RKO (cell line): ENCODE measurements at regions not wholly inside any gene's neighbourhood (a gene's known extent, or its start where the extent isn't known, plus 50 kb on each side); places are given as distances from the start of the nearest gene placed in this dataset.
"Not testable (repeated sequence)": the region's sequence is repeated elsewhere in the genome, so short reads cannot be mapped to it uniquely, and the experiment has no call there.

Experiments used
- DNase-seq: peaks from one replicate; pipeline ENCODE4 v3.0.0-alpha.2; 2016; ENCODE audit warnings: low spot score

- DNase-seq = not testable (repeated sequence)
Observed at GRCh38 chr2:95727420-95727819, 135.6 kb downstream of the TRIM43 start.

GRCh38 chr2:95728878-95729596, 137.2 kb downstream of the TRIM43 start:
- DNase-seq = peak; percentile 90

GRCh38 chr2:95729597-95729955, 137.8 kb downstream of the TRIM43 start:
- no peak for DNase-seq

- DNase-seq = no peak
Observed at GRCh38 chr2:95730813-95731212, 139.0 kb downstream of the TRIM43 start.

GRCh38 chr2:95734976-95735890, 143.4 kb downstream of the TRIM43 start:
- no peak for DNase-seq

- no peak for DNase-seq
Observed at GRCh38 chr2:95738301-95738700, 146.5 kb downstream of the TRIM43 start.

- not testable (repeated sequence) for DNase-seq
Observed at GRCh38 chr2:95752126-95752525, 160.3 kb downstream of the TRIM43 start.

- DNase-seq = not testable (repeated sequence)
Observed at GRCh38 chr2:95753812-95754211, 162.0 kb downstream of the TRIM43 start.

GRCh38 chr2:95754213-95754612, 162.4 kb downstream of the TRIM43 start:
- not testable (repeated sequence) for DNase-seq

- not testable (repeated sequence) for DNase-seq
Observed at GRCh38 chr2:95754819-95755563, 163.2 kb downstream of the TRIM43 start.

- DNase-seq = not testable (repeated sequence)
Observed at GRCh38 chr2:95755956-95756669, 164.3 kb downstream of the TRIM43 start.

- no peak for DNase-seq
Observed at GRCh38 chr2:95757988-95758387, 166.2 kb downstream of the TRIM43 start.

GRCh38 chr2:95759481-95760246, 167.9 kb downstream of the TRIM43 start:
- DNase-seq = no peak

- peak; percentile 36 for DNase-seq
Observed at GRCh38 chr2:95760806-95761525, 169.2 kb downstream of the TRIM43 start.

GRCh38 chr2:95761556-95761955, 169.8 kb downstream of the TRIM43 start:
- DNase-seq = no peak

GRCh38 chr2:95762023-95763021, 170.5 kb downstream of the TRIM43 start:
- not testable (repeated sequence) for DNase-seq

- DNase-seq = not testable (repeated sequence)
Observed at GRCh38 chr2:95763074-95763473, 171.3 kb downstream of the TRIM43 start.

GRCh38 chr2:95764966-95765365, 173.2 kb downstream of the TRIM43 start:
- not testable (repeated sequence) for DNase-seq
